ENCODE measurements at regions not wholly inside any gene's neighbourhood (a gene's known extent, or its start where the extent isn't known, plus 50 kb on each side); places are given as distances from the start of the nearest gene placed in this dataset.

- ATAC-seq (ENCODE audit: low read depth) (no peak), DNase-seq (no peak)
- no peak overlapping the region for H3K4me2 ChIP-seq (ENCODE audit: low read depth, low read length)
- no peak overlapping the region for H2BK20ac ChIP-seq (ENCODE audit: low read depth, low read length)
- TF ChIP-seq POLR2A (IDR thresholded peaks at IDR 0.05; ENCODE audit: low read depth, low read length): no peak
- no peak for TF ChIP-seq CHD1 (IDR thresholded peaks at IDR 0.05; ENCODE audit: low read depth, low read length)
- TF ChIP-seq RCOR1 (IDR thresholded peaks at IDR 0.05; ENCODE audit: insufficient replicate concordance, low read length): no peak
- TF ChIP-seq NFE2L2 (IDR thresholded peaks at IDR 0.05; ENCODE audit: low read depth, low read length): no peak
- TF ChIP-seq MXI1 (IDR thresholded peaks at IDR 0.05; ENCODE audit: borderline replicate concordance, low read depth, low read length): no peak
- TF ChIP-seq CEBPB (IDR thresholded peaks at IDR 0.05; ENCODE audit: low read depth, low read length): no peak
- TF ChIP-seq MAZ (IDR thresholded peaks at IDR 0.05; ENCODE audit: borderline replicate concordance, low read depth, low read length): no peak
- no peak for TF ChIP-seq CTCF (conservative IDR thresholded peaks at IDR 0.05; ENCODE audit: low read depth, low read length)
- TF ChIP-seq MAFK (IDR thresholded peaks at IDR 0.05; ENCODE audit: low read depth, low read length): no peak
- TF ChIP-seq USF2 (IDR thresholded peaks at IDR 0.05; ENCODE audit: low read depth, low read length): no peak
- TF ChIP-seq RAD21 (IDR thresholded peaks at IDR 0.05; ENCODE audit: low read length): no peak
- TF ChIP-seq BHLHE40 (IDR thresholded peaks at IDR 0.05; ENCODE audit: low read depth, low read length): no peak
- TF ChIP-seq SMC3 (IDR thresholded peaks at IDR 0.05; ENCODE audit: low read depth, low read length): no peak
- TF ChIP-seq FOS (IDR thresholded peaks at IDR 0.05; ENCODE audit: low read depth, low read length): no peak
- no peak for TF ChIP-seq ELK1 (IDR thresholded peaks at IDR 0.05; ENCODE audit: borderline replicate concordance, low read depth, low read length)
- TF ChIP-seq RFX5 (IDR thresholded peaks at IDR 0.05; ENCODE audit: low read depth, low read length): no peak
- no peak overlapping the region for H2AK9ac ChIP-seq (replicated peaks; ENCODE audit: low read depth, low read length, poor library complexity)
- no peak overlapping the region for H2BK15ac ChIP-seq (ENCODE audit: low read depth, low read length)
- no peak overlapping the region for H2BK120ac ChIP-seq (ENCODE audit: low read depth, low read length)
- in situ Hi-C loops (cut with MboI; ENCODE audit: low sequenced_read_pairs) (no loop called here), dilution Hi-C loops (cut with HindIII; ENCODE audit: low sequenced_read_pairs, unreplicated experiment) (no loop called here), intact Hi-C loops (cut with micrococcal nuclease) (no loop called here)
- no peak overlapping the region for H3K4ac ChIP-seq (ENCODE audit: low read depth, low read length)
- no peaks in the 10 kb centered on the region for H3K4me1 ChIP-seq (ENCODE audit: control insufficient read depth, insufficient read depth, low read length)
- H3K18ac ChIP-seq (ENCODE audit: low read depth, low read length): no peak overlapping the region
- no peak overlapping the region for H3K14ac ChIP-seq (replicated peaks; ENCODE audit: low read depth, low read length)
- H2AFZ ChIP-seq (replicated peaks; ENCODE audit: low read length, poor library complexity): no peak overlapping the region
- no peaks in the 10 kb centered on the region for H3K9me1 ChIP-seq (ENCODE audit: insufficient read depth, low read length)
- no peak overlapping the region for H2AK5ac ChIP-seq (ENCODE audit: low read depth, low read length)
- no peak overlapping the region for H4K8ac ChIP-seq (ENCODE audit: low read depth in 2 of 2, low read length in 2 of 2)
- no TSS peak for BruUV-seq (replicated peaks)
- no peak overlapping the region for H3K23ac ChIP-seq (ENCODE audit: low read depth, low read length)
- H2BK5ac ChIP-seq (ENCODE audit: low read depth, low read length, poor library complexity, severe bottlenecking): no peak overlapping the region
- no peaks in the 10 kb centered on the region for H3K27me3 ChIP-seq (ENCODE audit: control insufficient read depth, insufficient read depth, low read length)
- no peaks in the 10 kb centered on the region for H3K36me3 ChIP-seq (ENCODE audit: control insufficient read depth, insufficient read depth, low read length)
- peaks cover 9% of the 10 kb centered on the region for H3K9me3 ChIP-seq (ENCODE audit: control insufficient read depth, insufficient read depth, low read length)
- no peak overlapping the region for H4K5ac ChIP-seq (ENCODE audit: low read depth, low read length)
- no peak overlapping the region for H3K27ac ChIP-seq (ENCODE audit: insufficient read depth, low read length)
- no peak overlapping the region for H3K9ac ChIP-seq (ENCODE audit: low read depth, low read length)
- no peak overlapping the region for H3K4me3 ChIP-seq (ENCODE audit: insufficient read depth, low read depth, low read length)
- POLR2A ChIA-PET (ENCODE audit: unreplicated experiment): no interaction called here
- WGBS, 2 experiments (ENCODE audit: extremely low coverage in 2 of 2, insufficient read length in 1 of 2): no CpG with 5 or more reads among the region's 4 CpGs
- H3K56ac ChIP-seq (ENCODE audit: extremely low read depth, insufficient read depth, low read length): no peak overlapping the region
- no peak overlapping the region for H4K91ac ChIP-seq (ENCODE audit: insufficient read depth, low read depth, low read length)
- H3K79me1 ChIP-seq (ENCODE audit: low read depth in 1 of 2, low read length in 2 of 2): no peaks in the 10 kb centered on the region
- CTCF ChIA-PET: no interaction called here
- H4K20me1 ChIP-seq (ENCODE audit: insufficient read depth, low read length): no peaks in the 10 kb centered on the region
Measured at GRCh38 chr16:6034511-6034910, 936.9 kb upstream of the EEF2KMT start.
